Small intestine (tissue), 7 donors: ENCODE measurements at regions not wholly inside any gene's neighbourhood (a gene's known extent, or its start where the extent isn't known, plus 50 kb on each side); places are given as distances from the start of the nearest gene placed in this dataset.
A peak's percentile ranks its signal among the peaks of the same experiment; 100 is the strongest.

Source experiments
- DNase-seq, 2 donors: peaks; one replicate each; pipeline versions ENCODE4 v3.0.0 to v3.0.0-alpha.2; 2013
- FAIRE-seq: peaks from 2 replicates; lab custom pipeline; 2012; peaks lifted over from hg19 to GRCh38; lab: Jason Lieb, UNC
- H3K27ac ChIP-seq, 3 donors: one replicate each; pipeline ENCODE4 v1.5.1; 2013; ENCODE audit warnings: low read length in 2 of 3, mild to moderate bottlenecking in 2 of 3, control low read depth in 1 of 3, inconsistent platforms in 1 of 3, low read depth in 1 of 3, moderate library complexity in 1 of 3
- H3K27me3 ChIP-seq, 3 donors: one replicate each; pipeline ENCODE4 v1.6.1; 2013; ENCODE audit warnings: low read length in 3 of 3, inconsistent platforms in 1 of 3; ENCODE audit not compliant: control insufficient read depth in 3 of 3, insufficient read depth in 3 of 3
- H3K36me3 ChIP-seq, 3 donors: one replicate each; pipeline ENCODE4 v1.6.1; 2013; ENCODE audit warnings: low read length in 3 of 3, inconsistent platforms in 1 of 3, low read depth in 1 of 3, mild to moderate bottlenecking in 1 of 3, moderate library complexity in 1 of 3; ENCODE audit not compliant: control insufficient read depth in 3 of 3, insufficient read depth in 2 of 3
- H3K4me1 ChIP-seq, 3 donors: one replicate each; pipeline ENCODE4 v1.6.1; 2013; ENCODE audit warnings: low read length in 2 of 3, inconsistent platforms in 1 of 3, low read depth in 1 of 3, mild to moderate bottlenecking in 1 of 3, moderate library complexity in 1 of 3; ENCODE audit not compliant: control insufficient read depth in 3 of 3, insufficient read depth in 2 of 3
- H3K4me3 ChIP-seq, 3 donors: one replicate each; pipeline ENCODE4 v1.5.1; 2013; ENCODE audit warnings: low read length in 3 of 3, control low read depth in 1 of 3, inconsistent platforms in 1 of 3, low read depth in 1 of 3, mild to moderate bottlenecking in 1 of 3, moderate library complexity in 1 of 3
- H3K9me3 ChIP-seq, 2 donors: one replicate each; pipeline ENCODE4 v1.6.1; 2013; ENCODE audit warnings: low read depth in 1 of 2, low read length in 1 of 2; ENCODE audit not compliant: control insufficient read depth in 2 of 2, insufficient read depth in 1 of 2
- WGBS, 3 donors: extraction: QIAGEN DNeasy Blood & Tissue Kit; methylation state at CpG; one replicate each; pipeline ENCODE4 v1.1.7; 2013; 5-methylcytosine and 5-hydroxymethylcytosine counted together
- donor health status: healthy with polysubstance abuse.
- donor health status: control.
- donor health status: control.
- donor health status: Bipolar disorder and iron deficiency.
- donor health status: healthy.

DNA sequence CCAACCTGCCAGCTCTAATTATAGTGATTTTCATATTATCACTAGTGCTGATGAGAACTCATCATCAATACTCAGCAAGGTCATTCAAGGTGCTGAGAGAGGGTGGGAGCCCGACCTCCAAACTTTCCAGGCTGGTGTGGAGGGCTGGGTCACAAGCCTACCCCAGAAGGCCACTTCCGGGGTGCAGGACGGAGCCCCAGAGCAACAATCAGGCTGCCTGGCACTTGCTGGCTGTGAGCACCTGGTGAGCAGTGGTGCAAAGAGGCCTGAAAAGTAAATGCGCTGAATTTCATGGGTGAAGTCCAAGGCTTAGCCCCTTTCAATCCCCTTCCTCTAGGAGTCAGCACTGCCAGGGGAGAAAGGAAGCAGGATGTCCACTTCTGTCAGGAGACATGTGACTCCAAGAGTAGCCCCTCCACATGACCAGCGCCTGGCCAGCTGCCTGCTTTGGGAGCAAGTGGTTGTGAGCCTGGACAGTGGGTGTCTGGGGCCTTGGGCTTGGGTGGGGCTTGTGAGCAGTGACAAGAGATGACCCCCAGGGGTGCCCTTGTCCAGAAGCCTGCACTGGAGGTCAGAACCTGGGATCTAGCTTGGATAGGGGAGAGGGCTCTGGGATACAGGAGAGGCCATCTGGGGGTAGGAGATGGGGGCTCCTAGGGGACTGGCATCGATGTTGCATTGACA is 165.0 kb upstream of the TLE3 start:
- Histone ChIP-seq H3K9me3 (no peaks in the 10 kb centered on the region), H3K27ac (no peak overlapping the region), H3K27me3 (peaks cover 0 to 3% (median 0%) of the 10 kb centered on the region in 3 donors), H3K4me1 (peaks cover 0 to 15% (median 2%) of the 10 kb centered on the region in 3 donors), H3K4me3 (no peak overlapping the region), H3K36me3 (no peaks in the 10 kb centered on the region)
- 51 to 79% (median 65%) methylated on average over 6 of the region's 6 CpGs for WGBS, 3 donors
- DNase-seq: no peak
- no peak for FAIRE-seq

DNA sequence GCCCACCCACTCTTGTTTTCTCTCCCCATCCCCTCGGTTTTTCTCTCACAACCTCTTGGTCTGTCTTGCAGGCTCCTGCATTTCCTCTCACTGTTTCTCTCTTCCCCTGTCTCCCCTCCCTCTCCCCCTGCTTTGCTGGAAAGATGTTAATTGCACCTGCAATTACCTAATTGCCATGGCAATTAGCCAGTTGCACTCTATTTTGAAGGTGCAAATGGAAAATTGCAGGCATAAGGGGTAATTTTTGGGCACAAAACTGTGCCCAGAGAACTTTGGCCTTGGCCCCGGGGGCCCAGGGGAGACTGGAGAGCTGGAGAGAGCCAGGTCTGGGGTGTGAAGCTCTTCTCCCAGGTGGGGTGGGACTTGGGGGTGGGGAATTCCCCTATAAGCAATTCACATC is 164.5 kb upstream of the TLE3 start:
- Histone ChIP-seq H3K27me3 (peaks cover 0 to 3% (median 0%) of the 10 kb centered on the region in 3 donors), H3K4me1 (peaks cover 0 to 15% (median 2%) of the 10 kb centered on the region in 3 donors), H3K27ac (no peak overlapping the region), H3K9me3 (no peaks in the 10 kb centered on the region), H3K4me3 (no peak overlapping the region), H3K36me3 (no peaks in the 10 kb centered on the region)
- 17 to 58% (median 37%) methylated on average over 2 of the region's 2 CpGs for whole genome bisulfite sequencing, 3 donors
- no peak for DNase-seq
- no peak for FAIRE-seq

DNA sequence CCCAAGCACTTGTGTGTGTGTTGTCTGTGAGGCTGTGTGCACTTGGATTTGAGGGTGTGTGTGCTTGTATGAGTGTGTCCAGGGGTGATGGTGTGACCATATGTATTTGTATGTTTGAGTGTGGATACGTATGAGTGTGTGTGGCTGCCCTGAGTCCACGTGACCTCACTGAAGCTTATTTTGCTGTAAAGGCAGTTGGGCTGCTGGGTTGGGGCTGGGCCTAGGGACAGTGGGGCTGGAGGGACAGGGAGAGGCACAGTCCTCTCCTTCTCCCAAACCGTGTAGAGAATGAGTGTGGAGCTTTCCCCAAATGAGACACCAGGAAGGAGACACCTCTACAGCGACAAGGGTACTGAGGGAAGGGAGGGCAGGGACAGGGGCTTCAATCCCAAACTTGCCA is 163.4 kb upstream of the TLE3 start:
- WGBS, 3 donors: 88 to 90% (median 89%) methylated on average over 4 of the region's 4 CpGs
- no peak for FAIRE-seq
- H3K36me3 ChIP-seq: no peaks in the 10 kb centered on the region
- H3K27me3 ChIP-seq: peaks cover 0 to 8% (median 0%) of the 10 kb centered on the region in 3 donors
- DNase-seq: no peak
- no peak overlapping the region for H3K27ac ChIP-seq
- no peaks in the 10 kb centered on the region for H3K9me3 ChIP-seq
- no peak overlapping the region for H3K4me3 ChIP-seq
- peaks cover 0 to 15% (median 2%) of the 10 kb centered on the region in 3 donors for H3K4me1 ChIP-seq

DNA sequence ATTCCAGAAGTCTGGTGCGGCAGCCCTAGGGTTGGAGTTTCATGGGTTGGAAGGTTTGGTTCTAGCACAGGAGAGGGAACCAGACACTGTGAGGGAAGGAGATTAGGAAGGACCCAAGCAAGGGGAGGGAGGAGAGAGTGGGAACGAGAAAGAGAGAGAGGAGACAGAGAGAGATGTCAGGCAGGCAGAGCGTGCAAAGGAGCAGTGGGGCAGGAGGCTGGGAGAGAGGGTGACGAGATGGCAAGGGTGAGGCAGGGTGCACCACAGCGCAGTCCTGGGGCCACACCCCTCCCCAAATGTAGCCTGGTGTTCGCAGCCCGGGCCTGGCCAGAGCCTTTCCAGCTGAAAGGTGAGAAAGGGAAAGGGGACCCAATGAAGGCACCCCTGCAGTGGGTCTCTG is 162.9 kb upstream of the TLE3 start:
- H3K4me1 ChIP-seq: peaks cover 0 to 15% (median 2%) of the 10 kb centered on the region in 3 donors
- H3K4me3 ChIP-seq: no peak overlapping the region
- no peak for DNase-seq
- FAIRE-seq: no peak
- no peaks in the 10 kb centered on the region for H3K36me3 ChIP-seq
- no peak overlapping the region for H3K27ac ChIP-seq
- WGBS, 3 donors: 89 to 97% (median 95%) methylated on average over 7 of the region's 7 CpGs
- H3K9me3 ChIP-seq: no peaks in the 10 kb centered on the region
- peaks cover 0 to 11% (median 0%) of the 10 kb centered on the region in 3 donors for H3K27me3 ChIP-seq

DNA sequence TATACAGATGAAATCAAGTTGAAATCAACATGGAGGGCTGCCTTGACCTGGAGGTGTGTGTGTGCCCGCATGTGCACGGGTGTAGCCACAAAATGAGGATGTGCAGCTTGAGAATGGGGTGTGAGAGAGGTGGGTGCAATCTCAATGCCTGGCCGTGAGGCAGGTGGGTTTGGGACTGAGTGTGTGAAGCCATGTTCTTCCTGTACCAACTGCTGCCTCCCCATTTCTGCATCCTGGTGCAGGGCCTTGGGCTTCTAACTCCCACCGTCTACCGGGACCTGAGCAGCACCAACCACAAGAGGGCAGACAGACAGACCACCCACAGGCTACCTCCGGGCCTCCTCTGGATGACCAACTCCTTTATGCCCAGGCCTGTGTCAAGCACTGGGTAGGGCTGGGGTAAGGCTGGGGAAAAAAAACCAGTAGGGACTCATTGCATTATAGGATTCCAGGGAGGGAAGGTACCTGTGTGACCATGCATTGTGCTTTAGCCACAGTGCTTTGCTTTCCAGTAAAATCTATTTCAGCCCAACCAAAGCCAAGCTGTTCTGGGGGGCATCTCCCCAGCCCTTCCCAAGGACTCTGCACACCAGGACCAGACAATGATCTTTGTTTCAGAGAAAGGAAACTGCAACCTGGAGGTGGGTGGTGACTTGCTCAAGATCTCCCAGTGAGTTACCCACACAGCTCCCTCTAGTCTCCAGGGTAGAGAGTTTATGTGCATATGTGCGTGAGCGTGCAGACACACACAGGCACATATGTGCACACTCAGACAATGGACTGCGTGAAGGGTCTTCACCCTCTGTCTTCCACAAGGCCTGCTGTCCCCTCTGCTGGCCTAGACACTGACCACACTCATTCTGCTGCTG is 162.2 kb upstream of the TLE3 start:
- no peak overlapping the region for H3K4me3 ChIP-seq
- DNase-seq (no peak), FAIRE-seq (no peak)
- no peaks in the 10 kb centered on the region for H3K36me3 ChIP-seq
- no peak overlapping the region for H3K27ac ChIP-seq
- H3K4me1 ChIP-seq: peaks cover 0 to 15% (median 2%) of the 10 kb centered on the region in 3 donors
- no peaks in the 10 kb centered on the region for H3K9me3 ChIP-seq
- 77 to 85% (median 77%) methylated on average over 9 of the region's 9 CpGs for WGBS, 3 donors
- peaks cover 0 to 11% (median 0%) of the 10 kb centered on the region in 3 donors for H3K27me3 ChIP-seq

DNA sequence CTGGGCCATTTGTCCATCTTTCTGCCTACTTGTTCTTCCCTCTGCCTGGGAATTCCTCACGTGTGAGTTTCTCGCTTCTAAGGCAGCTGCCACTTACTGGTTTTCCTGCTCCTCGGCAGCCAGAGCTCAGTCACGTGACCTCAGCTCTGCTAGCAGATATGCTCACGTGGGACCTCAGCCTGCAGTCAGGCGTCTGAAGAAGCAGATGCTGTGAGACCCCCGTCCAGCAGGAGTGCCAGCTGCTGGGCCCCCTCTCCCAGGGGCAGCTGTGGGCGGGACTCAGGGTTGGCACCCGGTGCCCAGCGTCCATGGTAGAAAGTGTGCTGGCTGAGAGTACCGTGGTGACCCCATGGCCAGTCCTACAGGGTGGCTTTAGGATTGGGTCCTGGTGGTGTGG is 161.3 kb upstream of the TLE3 start:
- WGBS, 3 donors: 16 to 25% (median 22%) methylated on average over 11 of the region's 11 CpGs

DNA sequence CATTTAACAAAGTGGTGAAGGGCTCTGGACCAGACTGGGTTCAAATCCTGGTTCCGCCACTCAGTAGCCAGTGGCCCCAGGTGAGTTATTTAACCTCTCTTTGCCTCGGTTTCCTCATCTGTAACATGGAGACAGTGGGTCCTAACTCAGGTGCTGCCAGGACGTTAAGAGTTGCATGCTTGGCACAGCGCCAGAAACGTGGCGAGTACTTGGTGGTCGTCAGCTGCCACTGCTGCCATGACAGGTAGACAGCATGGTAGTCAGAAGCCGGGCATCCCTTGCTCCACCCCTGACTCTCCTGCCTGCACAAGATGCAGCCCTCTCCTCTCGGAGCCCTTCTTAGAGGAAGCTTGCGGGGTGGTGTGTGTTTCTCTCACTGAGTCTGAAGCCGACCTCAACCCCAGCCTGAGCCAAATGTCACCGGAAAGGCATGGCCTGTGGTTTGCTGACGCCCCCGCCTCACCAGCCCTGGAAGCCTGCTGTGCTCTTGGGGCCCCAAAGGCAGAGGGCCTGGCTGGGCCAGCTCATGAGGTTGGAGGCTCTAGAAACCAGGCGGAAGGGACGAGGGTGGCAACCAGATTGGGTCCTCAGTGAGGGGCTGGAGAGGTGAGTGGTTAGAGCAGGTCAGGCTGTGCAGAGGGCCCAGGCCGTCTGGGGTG is 160.8 kb upstream of the TLE3 start:
- Histone ChIP-seq H3K27me3 (peaks cover 0 to 8% (median 0%) of the 10 kb centered on the region in 3 donors), H3K4me3 (no peak overlapping the region), H3K4me1 (peaks cover 0 to 8% (median 2%) of the 10 kb centered on the region in 3 donors), H3K27ac (peak overlapping the region in 1 of 3 donors; percentile 59), H3K9me3 (no peaks in the 10 kb centered on the region), H3K36me3 (no peaks in the 10 kb centered on the region)
- WGBS, 3 donors: 44 to 53% (median 49%) methylated on average over 17 of the region's 17 CpGs
- no peak for FAIRE-seq
- DNase-seq: peak in 1 of 2 donors; percentile 42

More for the DNA sequence above, 161.3 kb upstream of the TLE3 start:
- DNase-seq (peak; percentile 74 to 80), FAIRE-seq (no peak)
- Histone ChIP-seq H3K9me3 (no peaks in the 10 kb centered on the region), H3K36me3 (no peaks in the 10 kb centered on the region), H3K27me3 (peaks cover 0 to 11% (median 0%) of the 10 kb centered on the region in 3 donors), H3K4me3 (no peak overlapping the region), H3K27ac (peak overlapping the region in 1 of 3 donors; percentile 59), H3K4me1 (peaks cover 0 to 12% (median 2%) of the 10 kb centered on the region in 3 donors)
